ENCODE measurements at regions not wholly inside any gene's neighbourhood (a gene's known extent, or its start where the extent isn't known, plus 50 kb on each side); places are given as distances from the start of the nearest gene placed in this dataset.
A peak's percentile ranks its signal among the peaks of the same experiment; 100 is the strongest.
"Not testable (repeated sequence)": the region's sequence is repeated elsewhere in the genome, so short reads cannot be mapped to it uniquely, and the experiment has no call there.

DNA sequence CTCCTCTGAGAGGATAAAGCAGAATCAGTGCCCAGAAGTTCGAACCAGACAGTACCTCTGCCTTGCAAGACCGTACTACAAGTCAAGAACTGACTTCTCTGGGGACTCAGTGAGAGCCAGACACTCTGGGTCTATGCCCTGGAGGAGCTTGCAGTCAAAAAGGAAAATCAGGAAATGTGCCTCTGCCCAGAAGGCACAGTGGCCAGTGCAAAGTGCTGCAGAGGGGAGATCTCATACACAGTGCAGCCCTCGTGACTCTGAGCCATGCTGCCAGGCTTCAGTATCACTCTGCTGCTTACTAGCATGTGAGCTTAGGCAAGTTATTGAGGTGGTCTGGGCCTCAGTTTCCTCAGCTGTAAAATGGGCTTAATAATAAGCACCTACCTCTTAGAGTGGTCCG is 144.0 kb upstream of the NPY start:
- DNase-seq: no peak

GRCh38 chr7:24141874-24142509 is 142.0 kb upstream of the NPY start:
- no peak for DNase-seq

- DNase-seq: no peak
Measured at GRCh38 chr7:24143547-24143946, 140.4 kb upstream of the NPY start.

- no peak for DNase-seq
Measured at GRCh38 chr7:24151944-24152343, 132.0 kb upstream of the NPY start.

GRCh38 chr7:24152356-24152755 is 131.6 kb upstream of the NPY start:
- no peak for DNase-seq

DNA sequence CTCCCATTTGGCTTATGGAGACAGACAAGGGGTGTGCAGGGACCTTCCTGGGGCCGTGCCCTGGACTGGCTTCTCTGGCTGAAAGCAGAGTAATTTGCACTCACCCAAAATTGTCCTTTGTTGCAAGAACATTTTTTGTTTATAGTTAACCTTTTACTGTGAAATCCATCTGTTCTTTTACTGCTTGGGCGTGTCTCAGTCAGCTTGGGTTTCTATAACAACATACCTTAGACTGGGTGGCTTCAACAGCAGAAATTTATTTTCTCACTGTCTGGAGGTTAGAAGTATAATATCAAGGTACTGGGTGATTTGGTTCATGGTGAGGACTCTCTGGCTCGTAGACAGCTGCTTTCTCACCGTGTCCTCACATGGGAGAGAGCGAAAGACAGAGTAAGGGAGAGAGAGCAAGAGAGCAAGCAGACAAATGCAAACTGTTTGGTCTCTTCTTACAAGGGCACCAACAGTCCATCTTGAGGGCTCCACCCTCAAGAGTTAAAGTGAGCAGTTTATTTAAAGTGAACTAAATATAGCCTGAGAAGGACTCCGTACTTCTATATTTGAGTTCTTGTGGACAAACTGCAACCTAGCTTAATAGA is 131.0 kb upstream of the NPY start:
- DNase-seq: peak; percentile 32

DNA sequence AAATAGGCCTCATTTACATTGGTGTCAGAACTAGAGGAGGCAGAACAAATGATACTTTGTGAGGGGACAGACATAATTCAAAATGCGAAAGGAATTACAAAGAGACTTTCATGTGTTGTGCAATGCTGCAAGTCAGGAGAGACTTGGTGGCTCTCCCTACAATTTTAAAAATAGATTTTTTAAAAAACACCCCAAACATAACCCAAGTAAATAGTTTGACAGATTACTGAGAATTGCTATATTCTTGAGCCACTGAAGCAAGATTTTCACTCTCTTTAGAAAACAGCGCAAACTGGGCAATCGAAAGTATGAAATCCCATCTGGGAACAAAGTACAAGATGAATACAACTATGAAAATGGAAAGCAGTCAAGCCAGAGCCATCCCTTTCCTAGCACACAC is 126.3 kb upstream of the NPY start:
- no peak for DNase-seq

DNA sequence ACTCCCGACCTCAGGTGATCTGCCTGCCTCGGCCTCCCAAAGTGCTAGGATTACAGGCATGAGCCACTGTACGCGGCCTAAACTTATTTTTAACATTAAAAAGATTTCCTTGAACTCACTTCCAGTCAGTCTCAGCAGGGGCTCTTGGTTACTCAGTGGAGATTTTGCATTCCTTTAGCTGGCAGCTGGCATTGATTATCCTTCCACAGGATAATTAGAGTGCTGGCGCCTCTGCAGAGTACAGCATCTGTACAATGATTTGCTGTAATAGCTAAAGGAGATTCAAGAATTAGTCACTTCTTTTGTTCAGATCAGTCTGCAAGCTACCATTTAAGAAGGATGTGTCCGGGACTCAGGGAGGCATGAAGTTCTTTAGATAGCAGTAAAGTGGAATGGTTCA is 125.0 kb upstream of the NPY start:
- DNase-seq: no peak

DNA sequence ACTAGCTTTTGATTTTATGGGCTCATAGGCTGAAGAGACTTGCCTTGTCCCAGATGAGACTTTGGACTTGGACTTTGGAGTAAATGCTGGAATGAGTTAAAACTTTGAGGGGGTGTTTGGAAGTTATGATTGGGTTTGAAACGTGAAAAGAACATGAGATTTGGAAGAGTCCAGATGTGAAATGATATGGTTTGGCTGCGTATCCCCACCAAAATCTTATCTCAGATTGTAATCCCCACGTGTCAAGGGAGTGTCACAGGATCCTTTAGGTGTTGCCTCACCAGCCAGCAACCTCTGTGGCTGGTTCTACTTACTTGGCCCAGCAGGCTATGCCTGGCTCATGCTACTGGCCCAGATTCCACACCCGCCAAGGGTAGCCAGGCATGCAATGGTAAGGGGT is 119.6 kb upstream of the NPY start:
- DNase-seq: no peak

DNA sequence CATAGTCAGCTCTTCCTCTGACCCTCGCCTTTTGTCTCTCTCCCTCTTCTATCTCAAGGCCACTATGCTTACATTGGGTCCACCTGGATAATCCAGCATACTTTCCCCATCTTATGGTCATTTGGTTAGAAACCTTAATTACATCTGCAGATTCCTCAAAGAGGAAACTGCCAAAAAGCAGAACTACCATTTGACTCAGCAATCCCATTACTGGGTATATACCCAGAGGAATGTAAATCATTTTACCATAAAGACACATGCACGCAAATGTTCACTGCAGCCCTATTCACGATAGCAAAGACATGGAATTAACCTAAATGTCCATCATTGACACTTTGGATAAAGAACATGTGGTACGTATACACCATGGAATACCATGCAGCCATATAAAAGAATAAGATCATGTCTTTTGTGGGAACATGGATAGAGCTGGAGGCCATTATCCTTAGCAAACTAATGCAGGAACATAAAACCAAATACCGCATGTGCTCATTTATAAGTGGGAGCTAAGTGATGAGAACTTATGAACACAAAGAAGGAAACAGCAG is 114.8 kb upstream of the NPY start:
- DNase-seq: no peak

DNA sequence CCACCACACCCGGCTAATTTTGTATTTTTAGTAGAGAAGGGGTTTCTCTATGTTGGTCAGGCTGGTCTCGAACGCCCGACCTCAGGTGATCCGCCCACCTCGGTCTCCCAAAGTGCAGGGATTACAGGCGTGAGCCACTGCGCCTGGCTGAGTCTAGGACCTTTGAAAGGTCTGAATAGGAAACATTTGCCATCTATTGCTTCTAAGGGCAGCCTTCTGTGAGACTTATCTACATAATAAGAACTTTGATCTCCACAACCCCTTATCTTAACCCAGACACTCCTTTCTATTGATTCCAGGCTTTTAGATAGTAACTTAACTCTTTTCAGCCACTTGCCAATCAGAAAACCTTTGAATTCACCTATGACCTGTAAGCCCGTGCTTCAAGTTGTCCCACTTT is 112.0 kb upstream of the NPY start:
- DNase-seq: not testable (repeated sequence)

GRCh38 chr7:24172856-24173255 is 111.1 kb upstream of the NPY start:
- no peak for DNase-seq

DNA sequence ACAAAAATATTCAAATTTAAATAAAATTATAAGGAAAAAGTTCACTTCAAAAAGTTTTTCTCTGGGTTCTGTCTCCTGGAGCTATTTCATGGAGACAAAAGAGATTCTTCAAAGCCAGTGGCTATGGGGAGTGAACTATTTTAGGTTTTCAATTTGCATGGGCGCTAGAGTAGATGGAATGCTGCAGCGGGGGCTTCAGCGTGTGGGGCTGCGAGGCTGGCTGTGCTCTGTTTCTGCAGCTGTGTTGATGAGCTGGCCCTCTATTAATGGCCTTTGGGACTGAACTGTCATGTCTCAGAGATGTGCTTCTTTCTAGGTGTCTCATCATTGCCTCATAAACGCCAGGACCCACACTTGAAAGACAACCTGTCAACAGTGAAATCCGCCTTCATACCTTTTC is 108.4 kb upstream of the NPY start:
- DNase-seq: no peak

DNA sequence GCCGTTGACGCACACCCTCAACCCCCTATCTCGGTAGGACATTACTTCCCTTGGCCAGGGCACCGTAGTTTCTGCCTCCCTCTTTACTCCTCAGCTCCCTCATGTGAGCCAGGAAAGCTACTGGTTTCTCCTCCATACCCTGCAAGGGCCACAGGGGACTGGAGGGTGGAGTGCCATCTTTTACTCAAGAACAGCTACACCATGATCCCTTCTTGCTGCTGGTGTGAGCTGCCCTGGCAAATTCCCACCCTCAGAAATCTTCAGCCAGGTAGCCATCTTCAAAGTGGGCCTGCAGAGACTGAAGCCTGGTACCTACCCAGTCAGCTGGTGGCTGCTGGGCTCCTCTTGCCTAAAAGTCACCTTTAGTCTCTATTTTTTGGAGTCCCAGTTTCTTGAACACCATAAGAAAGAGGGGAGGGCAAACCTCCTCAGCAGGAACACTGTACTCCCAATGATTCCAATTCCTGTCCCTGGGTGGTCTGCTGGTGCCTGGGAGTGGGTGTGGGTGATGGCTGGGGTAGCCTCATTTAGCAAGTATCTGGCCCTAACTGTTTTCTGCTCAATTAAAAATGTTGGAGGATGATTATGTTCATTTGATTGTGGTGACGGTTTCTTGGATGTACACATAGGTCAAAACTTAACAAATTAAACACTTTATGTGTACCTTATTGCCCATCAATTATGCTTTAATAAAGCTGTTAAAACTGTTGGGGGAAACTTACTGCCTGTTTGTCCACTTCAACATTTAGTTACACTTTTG is 105.0 kb upstream of the NPY start:
- no peak for DNase-seq

- DNase-seq: no peak
Measured at GRCh38 chr7:24191362-24191761, 92.6 kb upstream of the NPY start.

DNA sequence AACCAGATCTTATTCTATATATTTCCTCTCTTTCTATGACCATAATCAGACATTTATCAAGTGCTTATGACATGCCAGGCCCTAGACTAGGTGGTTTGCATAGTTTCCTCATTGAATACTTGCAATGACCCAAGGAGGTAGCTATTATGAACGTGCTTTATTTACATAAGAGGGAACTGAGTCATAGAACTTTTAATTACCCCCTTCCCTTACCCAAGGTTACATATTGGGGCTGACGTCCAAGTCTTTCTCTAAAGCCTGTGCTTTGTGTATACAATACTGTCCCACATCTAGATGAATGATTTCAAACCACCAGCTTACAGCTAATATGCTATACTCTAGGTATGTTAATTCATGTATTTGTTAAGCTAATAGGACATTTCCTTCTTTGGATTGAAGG is 91.9 kb upstream of the NPY start:
- no peak for DNase-seq

DNA sequence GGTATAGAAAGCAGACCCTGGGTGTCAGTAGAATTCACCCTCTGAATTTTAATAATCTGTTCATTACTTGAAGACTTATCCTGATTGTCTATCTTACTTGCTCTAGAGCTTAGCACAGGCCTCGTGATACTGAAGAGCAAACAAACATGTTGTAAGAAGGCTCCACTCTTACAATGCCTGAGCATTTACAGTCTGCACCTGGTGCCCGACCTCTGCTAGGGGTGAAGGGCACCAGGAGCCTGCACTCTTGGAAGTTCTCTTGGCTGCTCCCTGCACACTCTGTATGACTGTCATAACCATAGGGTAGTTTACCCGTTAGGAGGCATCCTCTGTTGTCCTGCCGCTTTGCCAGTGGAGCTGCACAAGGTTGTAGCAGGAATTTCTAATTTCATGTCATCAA is 91.3 kb upstream of the NPY start:
- DNase-seq: no peak

- no peak for DNase-seq
Measured at GRCh38 chr7:24197852-24198251, 86.1 kb upstream of the NPY start.

GRCh38 chr7:24199978-24200377 is 84.0 kb upstream of the NPY start:
- no peak for DNase-seq

DNA sequence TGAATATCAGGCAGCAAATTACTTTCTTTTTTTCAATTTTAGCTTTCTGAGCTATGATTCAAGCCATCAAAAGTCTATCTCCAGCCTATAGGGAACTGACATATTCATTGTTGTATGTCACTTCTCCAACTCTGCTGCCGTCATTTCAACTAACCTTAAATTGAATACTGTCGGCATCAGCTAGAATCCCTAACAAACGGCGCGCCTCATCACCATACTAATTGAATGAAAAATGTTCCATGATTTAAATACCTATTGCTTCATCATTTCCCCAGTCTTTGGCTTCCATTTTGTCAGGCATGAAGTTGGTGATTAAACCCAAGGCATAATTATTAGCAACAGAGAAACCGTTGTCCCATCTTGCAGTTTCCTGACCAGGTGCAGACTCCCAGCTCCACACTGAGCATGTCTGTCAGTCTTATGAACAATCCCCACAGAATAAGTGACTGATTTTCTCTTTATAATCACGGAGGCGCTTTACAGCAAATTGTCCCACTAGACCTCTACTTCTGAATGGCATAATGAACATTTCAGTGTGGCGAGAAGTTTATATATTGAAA is 83.5 kb upstream of the NPY start:
- no peak for DNase-seq

GRCh38 chr7:24201226-24201625 is 82.8 kb upstream of the NPY start:
- DNase-seq: no peak

GRCh38 chr7:24212073-24212472 is 71.9 kb upstream of the NPY start:
- DNase-seq: no peak

GRCh38 chr7:24213311-24213710 is 70.7 kb upstream of the NPY start:
- no peak for DNase-seq

GRCh38 chr7:24214670-24215069 is 69.3 kb upstream of the NPY start:
- DNase-seq: no peak

All from NCI-H748 treated with DMSO at 0.1 percent for 48 hours (cell line).